HG02623 (cell line): ENCODE measurements at regions not wholly inside any gene's neighbourhood (a gene's known extent, or its start where the extent isn't known, plus 50 kb on each side); places are given as distances from the start of the nearest gene placed in this dataset.

Experiments
- ATAC-seq: cut with Tn5 transposase; IDR thresholded peaks from one replicate; pipeline ENCODE4 v1.9.1; 2021; ENCODE audit warnings: moderate library complexity; ENCODE audit not compliant: unreplicated experiment

DNA sequence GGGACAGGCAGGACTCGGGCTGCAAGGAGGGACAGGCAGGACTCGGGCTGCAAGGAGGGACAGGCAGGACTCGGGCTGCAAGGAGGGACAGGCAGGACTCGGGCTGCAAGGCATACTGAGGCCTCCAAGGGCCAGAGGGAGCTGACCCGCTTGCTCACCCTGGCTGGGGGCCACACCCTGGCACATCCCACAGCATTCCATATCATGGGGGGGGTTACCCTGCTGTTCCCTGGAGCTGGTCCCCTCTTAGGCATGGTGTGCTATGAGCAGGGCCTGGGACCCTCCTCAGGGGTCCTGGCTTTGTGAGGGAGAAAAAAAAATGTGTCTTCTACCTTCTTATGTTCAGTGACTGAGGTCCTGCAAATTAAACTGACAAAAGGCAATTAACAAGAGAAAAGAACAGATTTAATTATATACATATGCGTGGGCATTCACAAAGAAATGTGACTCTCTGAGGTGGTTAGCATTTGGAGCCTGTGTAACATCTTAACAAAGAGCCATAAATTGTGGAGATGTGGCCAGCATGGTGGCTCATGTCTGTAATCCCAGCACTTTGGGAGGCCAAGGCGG lies 97.6 kb upstream of the ALDH1A3 start:
- no peak for ATAC-seq

- no peak for ATAC-seq
Observed at GRCh38 chr15:100783291-100783690, 96.3 kb upstream of the ALDH1A3 start.

GRCh38 chr15:100783760-100784492 lies 95.7 kb upstream of the ALDH1A3 start:
- ATAC-seq = no peak

GRCh38 chr15:100784493-100785180 lies 95.0 kb upstream of the ALDH1A3 start:
- no peak for ATAC-seq

- no peak for ATAC-seq
Observed at GRCh38 chr15:100785181-100786138, 94.2 kb upstream of the ALDH1A3 start.

DNA sequence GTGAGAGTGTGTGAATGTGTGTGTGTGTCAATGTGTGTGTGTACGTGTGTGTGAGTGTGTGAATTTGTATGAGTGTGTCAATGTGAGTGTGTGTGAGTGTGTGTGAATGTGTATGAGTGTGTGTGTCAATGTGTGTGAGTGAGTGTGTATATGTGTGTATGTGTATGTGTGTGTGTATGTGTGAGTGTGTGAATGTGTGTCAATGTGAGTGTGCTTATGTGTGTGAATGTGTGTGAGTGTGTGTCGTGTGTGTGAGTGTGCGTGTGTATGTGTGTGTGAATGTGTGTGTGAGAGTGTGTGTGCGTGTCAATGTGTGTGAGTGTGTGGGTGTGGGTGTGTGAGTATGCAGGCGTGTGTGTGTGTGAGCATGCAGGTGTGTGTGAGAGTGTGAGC lies 93.5 kb upstream of the ALDH1A3 start:
- ATAC-seq = no peak

DNA sequence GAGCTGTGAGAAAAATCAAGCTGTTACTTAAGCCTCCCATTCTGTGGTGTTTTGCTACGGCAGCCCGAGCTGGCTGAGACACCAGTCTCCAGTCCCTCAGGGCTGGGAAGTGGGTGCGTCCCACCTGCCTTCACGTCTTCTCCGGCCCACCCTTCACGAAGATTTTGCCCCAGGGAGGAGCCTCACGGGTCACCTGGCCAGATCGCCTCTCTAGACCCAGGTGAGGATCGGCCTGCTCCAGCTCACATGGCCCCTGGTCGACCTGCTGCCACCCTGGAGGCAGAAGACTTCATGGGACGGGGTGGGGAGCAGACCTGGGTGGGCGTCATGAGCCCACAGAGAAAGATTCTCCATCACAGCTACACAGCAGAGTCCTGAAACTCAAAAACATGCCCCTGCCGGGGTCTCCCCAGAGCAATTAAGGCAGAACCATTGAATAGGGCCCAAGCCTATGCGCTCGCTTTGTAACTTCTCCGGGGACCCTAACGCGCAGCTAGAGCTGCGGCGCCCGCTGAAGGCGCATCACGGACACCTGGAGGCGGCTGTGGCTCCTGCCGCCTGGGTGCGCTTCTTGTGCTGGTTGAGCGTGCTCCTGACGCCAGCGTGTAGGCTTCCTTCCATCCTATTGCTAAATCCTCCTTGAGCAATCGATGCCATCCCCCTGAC lies 92.6 kb upstream of the ALDH1A3 start:
- no peak for ATAC-seq

GRCh38 chr15:100787567-100788417 lies 91.8 kb upstream of the ALDH1A3 start:
- no peak for ATAC-seq

DNA sequence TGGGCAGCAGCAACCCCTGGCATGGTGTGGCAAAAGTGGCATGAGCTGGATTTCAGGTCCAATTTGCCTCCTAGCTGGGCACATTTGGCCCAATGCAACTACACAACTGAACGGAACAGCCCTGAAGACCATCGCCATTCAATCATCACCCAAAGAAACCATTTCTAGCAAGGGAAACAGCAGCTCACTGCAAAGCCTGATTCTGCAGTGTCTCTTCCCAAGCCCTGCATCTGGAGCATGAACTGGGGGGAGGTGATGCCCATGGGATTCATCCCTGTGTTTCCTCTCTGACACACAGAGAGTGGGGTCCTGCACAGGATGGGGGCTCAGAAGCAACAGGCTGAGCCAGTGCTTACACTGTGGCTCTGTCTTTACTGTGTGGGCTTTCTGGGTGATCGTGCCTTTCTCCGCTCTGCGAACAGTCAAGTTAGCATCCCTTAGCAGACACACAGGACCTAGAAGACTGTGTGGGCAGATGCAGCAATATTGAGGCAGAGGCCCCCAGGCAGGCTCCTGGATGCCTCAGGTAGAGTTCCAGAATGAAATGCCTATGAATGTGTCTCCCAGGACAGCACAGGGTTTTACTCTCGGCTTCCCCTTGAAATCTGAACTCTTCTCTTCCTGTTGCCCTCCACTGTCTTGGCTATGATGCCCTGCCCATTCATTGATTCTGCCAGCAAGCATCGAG lies 91.1 kb upstream of the ALDH1A3 start:
- ATAC-seq = no peak

- no peak for ATAC-seq
Observed at GRCh38 chr15:100790786-100791265, 88.8 kb upstream of the ALDH1A3 start.

DNA sequence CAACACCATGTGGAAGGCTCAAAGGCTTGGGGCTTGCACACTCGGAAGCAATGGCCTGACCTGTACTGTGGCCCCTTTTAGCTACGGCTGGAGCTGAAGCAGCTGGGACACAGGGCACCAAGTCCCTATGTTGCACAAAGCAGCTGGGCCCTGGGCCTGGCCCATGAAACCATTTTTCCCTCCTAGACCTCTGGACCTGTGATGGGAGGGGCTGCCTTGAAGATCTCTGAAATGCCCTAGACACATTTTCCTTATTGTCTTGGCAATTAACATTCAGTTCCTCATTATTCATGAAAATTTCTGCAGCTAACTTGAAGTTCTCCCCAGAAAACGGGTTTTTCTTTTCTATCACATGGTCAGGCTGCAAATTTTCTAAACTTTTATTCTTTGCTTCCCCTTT lies 85.6 kb upstream of the ALDH1A3 start:
- no peak for ATAC-seq

- no peak for ATAC-seq
Observed at GRCh38 chr15:100801256-100801900, 78.3 kb upstream of the ALDH1A3 start.

DNA sequence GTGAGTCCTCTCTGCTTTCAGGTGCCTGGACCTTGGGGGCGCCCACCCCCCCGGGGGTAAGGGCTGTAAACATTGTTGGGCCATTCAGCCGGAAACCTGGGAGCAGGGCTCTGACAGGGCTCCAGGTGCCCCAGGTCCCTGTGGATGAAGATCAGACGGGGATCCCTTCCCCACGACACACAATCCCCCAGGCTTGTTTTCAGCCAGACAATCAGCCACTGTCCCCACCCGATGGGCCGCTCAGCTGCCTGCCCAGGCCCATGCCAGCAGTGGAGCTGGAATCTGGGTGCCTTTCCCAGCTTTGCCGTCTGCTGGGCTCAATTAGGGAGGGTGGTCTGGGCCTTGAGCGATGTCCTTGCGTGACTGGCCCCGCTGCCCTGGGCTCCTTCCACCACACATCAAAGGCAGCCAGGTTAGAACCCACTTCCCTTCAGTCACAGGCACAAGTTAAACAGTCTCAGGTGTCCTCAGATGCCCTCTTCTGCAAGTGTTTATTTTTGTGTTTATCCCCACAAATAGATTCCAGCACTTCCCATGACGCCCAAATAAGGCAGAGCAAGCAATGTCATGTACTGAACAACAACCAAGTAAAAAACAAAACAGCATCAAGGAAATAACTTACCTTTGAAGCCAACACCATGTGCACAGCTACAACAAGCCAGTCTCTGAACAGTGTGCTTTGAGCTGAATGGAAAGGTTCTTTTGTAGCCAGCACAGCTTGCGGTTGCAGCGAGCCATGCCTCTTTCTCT lies 77.0 kb upstream of the ALDH1A3 start:
- no peak for ATAC-seq

DNA sequence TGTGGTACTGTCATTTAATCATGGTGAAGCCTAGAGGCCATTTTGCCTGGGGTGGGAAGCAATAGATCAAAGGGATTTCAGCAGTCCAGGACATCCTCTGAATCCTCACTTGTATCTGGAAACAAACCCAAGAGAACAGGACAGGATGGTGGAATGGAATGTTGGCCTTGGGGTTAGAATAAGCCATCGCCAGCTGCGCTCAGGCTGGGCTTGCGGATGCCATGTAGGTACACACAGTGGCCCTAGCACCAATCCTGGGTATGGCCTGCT lies 76.5 kb upstream of the ALDH1A3 start:
- no peak for ATAC-seq

GRCh38 chr15:100806157-100806556 lies 73.5 kb upstream of the ALDH1A3 start:
- ATAC-seq = peak; percentile 57

DNA sequence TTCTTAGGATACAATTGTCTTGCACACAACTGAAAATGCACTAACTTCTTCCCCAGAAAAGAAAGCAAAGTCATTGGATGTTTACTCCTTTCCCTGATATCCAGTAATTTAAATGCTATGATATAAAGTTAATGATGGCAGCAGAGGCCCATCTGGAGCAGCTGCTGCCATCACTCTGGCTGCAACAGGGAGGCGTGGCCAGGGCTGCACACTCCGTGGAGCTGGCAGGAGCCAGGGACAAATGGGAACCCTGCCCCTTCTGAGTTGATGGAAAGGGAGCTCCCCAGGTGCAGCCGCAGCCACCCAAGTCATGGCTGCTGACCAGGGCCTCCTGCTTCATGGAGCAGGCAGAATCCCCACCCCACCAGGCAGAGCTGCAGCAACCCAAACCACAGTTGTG lies 72.6 kb upstream of the ALDH1A3 start:
- no peak for ATAC-seq

DNA sequence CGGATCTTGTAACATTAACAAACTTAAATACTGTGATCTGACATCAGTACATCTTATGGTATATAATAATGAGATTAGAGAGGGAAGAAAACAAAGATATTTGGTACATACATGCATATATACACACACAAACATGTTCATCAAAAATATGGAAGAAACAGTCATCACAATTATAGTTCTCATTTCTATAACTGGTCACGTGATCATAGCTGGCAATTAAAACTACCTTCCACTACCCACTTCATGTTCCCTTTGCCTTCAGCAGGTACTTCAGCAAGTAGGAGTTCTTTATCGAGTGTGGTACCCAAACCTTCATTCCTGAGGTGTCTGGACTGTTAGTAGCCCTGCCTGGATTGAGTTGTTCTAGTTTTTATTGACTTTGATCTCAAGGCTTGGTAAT lies 70.9 kb upstream of the ALDH1A3 start:
- ATAC-seq = no peak

DNA sequence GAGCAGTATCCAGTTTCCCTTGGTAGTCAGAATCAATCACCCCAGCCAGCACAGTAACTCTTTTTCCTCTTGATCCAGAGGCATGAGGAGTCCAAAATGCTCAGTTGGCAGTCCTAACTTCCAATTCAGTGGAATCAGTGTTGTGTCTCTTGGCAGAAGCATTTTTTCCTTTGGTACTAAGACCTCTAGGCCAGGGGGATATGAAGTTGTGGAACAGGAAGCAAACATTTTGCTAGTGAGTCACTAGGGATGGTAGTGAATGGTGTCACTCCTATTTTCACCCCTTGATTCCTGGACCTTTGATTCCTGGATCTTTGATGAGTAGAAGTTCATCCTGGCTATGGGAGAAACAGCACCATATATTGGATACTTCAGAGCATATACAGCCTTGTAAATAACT lies 70.5 kb upstream of the ALDH1A3 start:
- ATAC-seq = no peak
